GM23338 (cell line): ENCODE measurements at regions not wholly inside any gene's neighbourhood (a gene's known extent, or its start where the extent isn't known, plus 50 kb on each side); places are given as distances from the start of the nearest gene placed in this dataset.

ENCODE experiments used
- ATAC-seq: fragments of 200-7000 bp; cut with Tn5 transposase; 3 replicates; pipeline ENCODE4 v1.9.1; 2020
- DNase-seq: peaks from one replicate; pipeline ENCODE4 v3.0.0-alpha.2; 2015; ENCODE audit warnings: low spot score
- H2AFZ ChIP-seq: fragments of 200-600 bp; sonication (generic); 2 replicates; pipeline ENCODE4 v1.8.0; 2016; ENCODE audit warnings: antibody characterized with exemption, mild to moderate bottlenecking, moderate library complexity
- H3F3A ChIP-seq: fragments of 200-600 bp; sonication (generic); replicated peaks from 2 replicates; pipeline ENCODE4 v1.8.0; 2017; ENCODE audit warnings: antibody characterized with exemption, mixed run types, low read depth
- H3K27ac ChIP-seq: fragments of 200-600 bp; sonication (generic); 2 replicates; pipeline ENCODE4 v1.6.1; 2016; ENCODE audit warnings: low read depth
- H3K27me3 ChIP-seq: fragments of 200-600 bp; sonication (generic); 2 replicates; pipeline ENCODE4 v1.8.0; 2016; ENCODE audit warnings: mild to moderate bottlenecking, mixed run types, moderate library complexity; ENCODE audit not compliant: insufficient read depth
- H3K36me3 ChIP-seq: fragments of 200-600 bp; sonication (generic); 2 replicates; pipeline ENCODE4 v1.8.0; 2016; ENCODE audit warnings: mild to moderate bottlenecking; ENCODE audit not compliant: insufficient read depth
- H3K4me1 ChIP-seq: fragments of 200-600 bp; sonication (generic); 2 replicates; pipeline ENCODE4 v1.8.0; 2016; ENCODE audit warnings: mild to moderate bottlenecking, moderate library complexity; ENCODE audit not compliant: insufficient read depth
- H3K4me2 ChIP-seq: fragments of 200-600 bp; sonication (generic); 2 replicates; pipeline ENCODE4 v1.7.1; 2017; ENCODE audit warnings: mixed run types
- H3K4me3 ChIP-seq: fragments of 200-600 bp; sonication (generic); 2 replicates; pipeline ENCODE4 v1.6.1; 2016; ENCODE audit warnings: mixed run types
- H3K79me2 ChIP-seq: fragments of 200-600 bp; sonication (generic); replicated peaks from 2 replicates; pipeline ENCODE4 v1.8.0; 2017; ENCODE audit warnings: mild to moderate bottlenecking; ENCODE audit not compliant: insufficient read depth
- H3K9me2 ChIP-seq: fragments of 200-600 bp; sonication (generic); 2 replicates; pipeline ENCODE4 v1.8.0; 2017; ENCODE audit not compliant: insufficient read depth
- H4K20me1 ChIP-seq: fragments of 200-600 bp; sonication (generic); replicated peaks from 2 replicates; pipeline ENCODE4 v1.8.0; 2017; ENCODE audit warnings: mild to moderate bottlenecking; ENCODE audit not compliant: insufficient read depth
- H3K27ac Mint-ChIP-seq: 2 replicates; pipeline ENCODE4 v1.8.0; 2020; ENCODE audit warnings: inconsistent platforms, mild to moderate bottlenecking, moderate library complexity, mixed read lengths
- H3K27me3 Mint-ChIP-seq: 3 replicates; pipeline ENCODE4 v1.8.0; 2022; ENCODE audit warnings: low read depth, mild to moderate bottlenecking, moderate library complexity, mixed read lengths, inconsistent platforms; ENCODE audit not compliant: insufficient read depth, poor library complexity
- H3K36me3 Mint-ChIP-seq: 3 replicates; pipeline ENCODE4 v1.8.0; 2021; ENCODE audit warnings: low read depth, mild to moderate bottlenecking, inconsistent platforms, moderate library complexity, mixed read lengths
- H3K4me1 Mint-ChIP-seq: 3 replicates; pipeline ENCODE4 v1.8.0; 2020; ENCODE audit warnings: mild to moderate bottlenecking, inconsistent platforms, mixed read lengths
- H3K4me3 Mint-ChIP-seq: 3 replicates; pipeline ENCODE4 v1.8.0; 2021; ENCODE audit warnings: moderate library complexity, mild to moderate bottlenecking, inconsistent platforms, mixed read lengths
- H3K9me3 Mint-ChIP-seq: 3 replicates; pipeline ENCODE4 v1.8.0; 2020; ENCODE audit warnings: moderate library complexity, mild to moderate bottlenecking, inconsistent platforms, mixed read lengths
- CREB1 ChIP-seq: fragments of 250-450 bp; sonication (Bioruptor Pico); IDR thresholded peaks from 2 replicates; pipeline ENCODE4 v1.5.0; 2020; ENCODE audit warnings: low read depth, mild to moderate bottlenecking, moderate library complexity
- EZH2 ChIP-seq: fragments of 200-600 bp; sonication (generic); IDR thresholded peaks from one replicate; pipeline ENCODE4 v1.8.0; 2017; ENCODE audit warnings: antibody characterized with exemption, mild to moderate bottlenecking, low read depth; ENCODE audit not compliant: unreplicated experiment
- NANOG ChIP-seq: IDR thresholded peaks from 2 replicates; pipeline ENCODE4 v1.6.1; 2016; ENCODE audit warnings: antibody characterized with exemption, borderline replicate concordance
- STAT1 ChIP-seq: IDR thresholded peaks from one replicate; pipeline ENCODE4 v1.6.1; 2016; ENCODE audit warnings: antibody characterized with exemption; ENCODE audit not compliant: unreplicated experiment
- ZNF331 ChIP-seq: fragments of 250-450 bp; sonication (Bioruptor Pico); IDR thresholded peaks from 2 replicates; pipeline ENCODE4 v1.5.0; 2020; ENCODE audit warnings: low read depth, mild to moderate bottlenecking, moderate library complexity
- TF ChIP-seq, protein P1 (sequence below), 2 experiments: fragments of 200-600 bp in 1 of 2; sonication (generic) in 1 of 2; conservative IDR thresholded peaks; 2 replicates each; pipeline versions ENCODE4 v1.5.1 to v1.6.1; 2016 to 2017; ENCODE audit warnings: antibody characterized with exemption in 2 of 2, low read depth in 2 of 2, mild to moderate bottlenecking in 2 of 2, moderate library complexity in 1 of 2
- TF ChIP-seq, protein P2 (sequence below): IDR thresholded peaks from 2 replicates; pipeline ENCODE4 v1.6.1; 2016; ENCODE audit warnings: antibody characterized with exemption

GRCh38 chr5:138661291-138661960, 86.2 kb upstream of the HSPA9 start:
- ATAC-seq (no peak), DNase-seq (no peak)
- no peaks in the 10 kb centered on the region for H3K79me2 ChIP-seq
- H4K20me1 ChIP-seq, result no peaks in the 10 kb centered on the region
- H2AFZ ChIP-seq, result peak overlapping the region; percentile 89
- TF ChIP-seq, protein P1, sequence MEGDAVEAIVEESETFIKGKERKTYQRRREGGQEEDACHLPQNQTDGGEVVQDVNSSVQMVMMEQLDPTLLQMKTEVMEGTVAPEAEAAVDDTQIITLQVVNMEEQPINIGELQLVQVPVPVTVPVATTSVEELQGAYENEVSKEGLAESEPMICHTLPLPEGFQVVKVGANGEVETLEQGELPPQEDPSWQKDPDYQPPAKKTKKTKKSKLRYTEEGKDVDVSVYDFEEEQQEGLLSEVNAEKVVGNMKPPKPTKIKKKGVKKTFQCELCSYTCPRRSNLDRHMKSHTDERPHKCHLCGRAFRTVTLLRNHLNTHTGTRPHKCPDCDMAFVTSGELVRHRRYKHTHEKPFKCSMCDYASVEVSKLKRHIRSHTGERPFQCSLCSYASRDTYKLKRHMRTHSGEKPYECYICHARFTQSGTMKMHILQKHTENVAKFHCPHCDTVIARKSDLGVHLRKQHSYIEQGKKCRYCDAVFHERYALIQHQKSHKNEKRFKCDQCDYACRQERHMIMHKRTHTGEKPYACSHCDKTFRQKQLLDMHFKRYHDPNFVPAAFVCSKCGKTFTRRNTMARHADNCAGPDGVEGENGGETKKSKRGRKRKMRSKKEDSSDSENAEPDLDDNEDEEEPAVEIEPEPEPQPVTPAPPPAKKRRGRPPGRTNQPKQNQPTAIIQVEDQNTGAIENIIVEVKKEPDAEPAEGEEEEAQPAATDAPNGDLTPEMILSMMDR (conservative IDR thresholded peaks at IDR 0.05; ENCODE audit: low read depth in 2 of 2), result 0 out of 4 replicates have a peak, but pooled peaks of 1 of the 2 experiments have one; percentile 0
- TF ChIP-seq CREB1 (CRISPR knock-in tag), result no peak
- no peaks in the 10 kb centered on the region for H3K4me1 ChIP-seq
- no peaks in the 10 kb centered on the region for H3K27me3 ChIP-seq
- Mint-ChIP-seq H3K4me3 (no peak overlapping the region), H3K4me1 (peaks cover 28% of the 10 kb centered on the region), H3K36me3 (no peaks in the 10 kb centered on the region), H3K27ac (no peak overlapping the region), H3K27me3 (peaks cover 9% of the 10 kb centered on the region), H3K9me3 (no peaks in the 10 kb centered on the region; the same call in 2 of the 3 replicates)
- no peak overlapping the region for H3K4me3 ChIP-seq
- H3K4me2 ChIP-seq, result no peak overlapping the region
- H3K27ac ChIP-seq, result no peak overlapping the region
- no peaks in the 10 kb centered on the region for H3K9me2 ChIP-seq
- no peaks in the 10 kb centered on the region for H3F3A ChIP-seq
- H3K36me3 ChIP-seq, result no peaks in the 10 kb centered on the region

DNA sequence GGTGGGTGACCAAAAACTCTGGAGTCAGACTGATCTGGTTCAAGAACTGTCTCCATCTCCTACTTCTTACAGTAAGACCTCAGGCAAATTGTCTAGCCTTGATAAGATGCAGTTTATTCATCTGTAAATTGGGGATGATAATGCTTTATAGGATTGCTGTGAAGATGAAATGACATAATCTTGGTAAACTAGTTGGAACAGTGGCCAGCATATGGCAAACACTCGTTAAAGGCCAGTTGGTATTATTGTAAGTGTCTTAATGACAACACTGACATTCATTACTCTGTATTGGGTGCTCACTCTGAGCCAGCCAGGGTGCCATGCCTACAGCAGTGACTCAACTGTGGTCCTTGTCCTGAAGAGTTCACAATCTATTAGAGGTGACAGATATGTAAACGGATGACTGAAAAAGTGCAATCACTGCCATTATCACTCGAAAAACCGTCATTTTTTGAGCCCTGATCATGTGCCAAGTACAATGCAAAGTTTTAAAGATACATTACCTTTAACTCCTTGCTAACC, 84.9 kb upstream of the HSPA9 start:
- Histone ChIP-seq H4K20me1 (no peaks in the 10 kb centered on the region), H3K27ac (no peak overlapping the region), H3K27me3 (no peaks in the 10 kb centered on the region), H3K9me2 (no peaks in the 10 kb centered on the region), H3K36me3 (no peaks in the 10 kb centered on the region), H3F3A (no peaks in the 10 kb centered on the region), H3K4me3 (no peak overlapping the region), H3K79me2 (no peaks in the 10 kb centered on the region), H3K4me2 (no peak overlapping the region), H2AFZ (no peak overlapping the region), H3K4me1 (no peaks in the 10 kb centered on the region)
- H3K27ac Mint-ChIP-seq, result no peak overlapping the region
- H3K4me3 Mint-ChIP-seq, result no peak overlapping the region
- peaks cover 28% of the 10 kb centered on the region for H3K4me1 Mint-ChIP-seq
- no peaks in the 10 kb centered on the region; the same call in 2 of the 3 replicates for H3K9me3 Mint-ChIP-seq
- H3K36me3 Mint-ChIP-seq, result no peaks in the 10 kb centered on the region
- TF ChIP-seq EZH2 (no peak), NANOG (no peak)
- TF ChIP-seq, protein P2, sequence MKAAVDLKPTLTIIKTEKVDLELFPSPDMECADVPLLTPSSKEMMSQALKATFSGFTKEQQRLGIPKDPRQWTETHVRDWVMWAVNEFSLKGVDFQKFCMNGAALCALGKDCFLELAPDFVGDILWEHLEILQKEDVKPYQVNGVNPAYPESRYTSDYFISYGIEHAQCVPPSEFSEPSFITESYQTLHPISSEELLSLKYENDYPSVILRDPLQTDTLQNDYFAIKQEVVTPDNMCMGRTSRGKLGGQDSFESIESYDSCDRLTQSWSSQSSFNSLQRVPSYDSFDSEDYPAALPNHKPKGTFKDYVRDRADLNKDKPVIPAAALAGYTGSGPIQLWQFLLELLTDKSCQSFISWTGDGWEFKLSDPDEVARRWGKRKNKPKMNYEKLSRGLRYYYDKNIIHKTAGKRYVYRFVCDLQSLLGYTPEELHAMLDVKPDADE, result no peak
- peaks cover 5% of the 10 kb centered on the region for H3K27me3 Mint-ChIP-seq
- DNase-seq (no peak), ATAC-seq (no peak)

DNA sequence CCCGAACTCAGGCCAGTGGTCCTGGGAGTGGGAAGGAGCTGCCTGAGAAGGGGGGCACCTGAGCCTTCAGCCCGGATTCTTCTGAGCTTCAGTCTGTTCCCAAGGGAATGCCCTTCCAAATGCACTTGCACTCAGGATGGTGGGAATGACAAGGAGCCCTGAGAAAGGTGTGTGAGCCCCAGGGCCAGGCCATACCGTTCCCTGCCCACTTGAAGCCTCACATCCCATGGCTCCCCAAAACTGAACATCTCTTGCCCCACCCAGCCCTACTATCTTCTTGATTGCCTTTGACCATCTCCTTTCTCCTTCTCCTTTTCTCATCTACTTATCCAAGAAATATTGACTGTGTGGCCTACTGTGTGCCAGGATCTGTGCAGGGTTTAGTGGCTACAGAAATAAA, 84.4 kb upstream of the HSPA9 start:
- Mint-ChIP-seq H3K9me3 (no peaks in the 10 kb centered on the region; the same call in 2 of the 3 replicates), H3K27ac (no peak overlapping the region), H3K4me1 (peaks cover 27% of the 10 kb centered on the region), H3K4me3 (no peak overlapping the region), H3K36me3 (no peaks in the 10 kb centered on the region), H3K27me3 (peaks cover 4% of the 10 kb centered on the region)
- H3F3A ChIP-seq, result no peaks in the 10 kb centered on the region
- H3K9me2 ChIP-seq, result no peaks in the 10 kb centered on the region
- no peak for ATAC-seq
- H3K4me2 ChIP-seq, result no peak overlapping the region
- H3K4me3 ChIP-seq, result no peak overlapping the region
- no peak overlapping the region for H2AFZ ChIP-seq
- H3K4me1 ChIP-seq, result no peaks in the 10 kb centered on the region; the same call in 1 of the 2 replicates
- H4K20me1 ChIP-seq, result no peaks in the 10 kb centered on the region
- H3K27ac ChIP-seq, result no peak overlapping the region
- no peaks in the 10 kb centered on the region for H3K27me3 ChIP-seq
- H3K36me3 ChIP-seq, result no peaks in the 10 kb centered on the region
- no peaks in the 10 kb centered on the region for H3K79me2 ChIP-seq
- no peak for DNase-seq
- no peak for TF ChIP-seq STAT1
- TF ChIP-seq, protein P1 (conservative IDR thresholded peaks at IDR 0.05; ENCODE audit: low read depth in 2 of 2), result no peak
- TF ChIP-seq ZNF331, result no peak
